Hematopoietic multipotent progenitor cell treated with erythropoietin and hydrocortisone succinate and interleukin-3 and kit ligand, for 4 days (in vitro differentiated cells): ENCODE measurements at regions not wholly inside any gene's neighbourhood (a gene's known extent, or its start where the extent isn't known, plus 50 kb on each side); places are given as distances from the start of the nearest gene placed in this dataset.
"Not testable (repeated sequence)": the region's sequence is repeated elsewhere in the genome, so short reads cannot be mapped to it uniquely, and the experiment has no call there.

Source experiments
- DNase-seq: peaks from one replicate; pipeline ENCODE4 v3.0.0-alpha.2; 2015

DNA sequence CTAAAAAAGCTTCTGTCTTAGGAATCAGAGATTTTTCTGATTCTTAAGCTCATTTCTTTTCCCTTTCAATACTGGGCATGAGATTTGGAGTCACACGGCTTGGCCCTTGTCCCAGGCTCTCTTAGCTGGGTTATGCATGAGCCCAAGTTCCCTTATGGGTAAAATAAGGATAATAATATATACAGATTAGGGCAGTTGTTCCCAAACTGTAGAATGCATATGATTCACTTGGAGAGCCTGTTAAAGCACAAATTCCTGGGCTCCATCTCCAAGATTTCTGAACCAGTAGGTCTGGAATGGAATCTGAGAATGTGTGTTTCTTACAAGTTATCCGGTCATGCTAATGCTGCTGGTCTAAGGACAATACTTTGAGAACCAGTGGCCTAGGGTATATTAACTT lies 154.0 kb downstream of the REEP3 start:
- DNase-seq, result no peak

DNA sequence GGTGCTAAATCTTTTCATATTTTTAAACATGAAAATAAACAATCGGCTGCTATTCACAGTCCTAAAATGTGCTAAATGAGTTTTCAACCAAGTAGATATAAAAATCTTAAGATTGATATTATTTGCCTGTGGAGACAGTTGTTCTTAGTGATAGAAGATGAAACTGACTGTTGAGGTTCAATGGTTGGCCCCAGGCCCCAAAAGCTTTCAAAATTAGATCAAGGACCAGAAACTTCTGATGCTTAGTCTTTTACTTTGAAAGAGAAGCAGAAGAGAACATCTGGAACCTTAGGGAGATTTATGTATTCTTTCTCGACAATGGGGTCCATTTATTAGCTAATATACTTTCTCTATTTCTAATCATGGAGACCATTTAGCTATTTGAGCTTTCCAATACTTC lies 155.8 kb downstream of the REEP3 start:
- no peak for DNase-seq

DNA sequence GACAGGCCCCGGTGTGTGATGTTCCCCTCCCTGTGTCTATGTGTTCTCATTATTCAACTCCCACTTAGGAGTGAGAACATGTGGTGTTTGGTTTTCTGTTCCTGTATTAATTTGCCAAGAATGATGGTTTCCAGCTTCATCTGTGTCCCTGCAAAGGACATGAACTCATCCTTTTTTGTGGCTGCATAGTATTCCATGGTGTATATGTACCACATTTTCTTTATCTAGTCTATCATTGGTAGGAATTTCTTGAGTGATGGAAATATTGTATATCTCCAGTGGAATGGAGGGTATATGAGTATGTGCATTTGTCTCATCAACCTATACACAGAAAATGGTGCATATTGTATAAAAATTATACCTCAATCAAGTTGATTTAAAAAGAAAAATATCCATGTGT lies 159.3 kb downstream of the REEP3 start:
- DNase-seq, result not testable (repeated sequence)

DNA sequence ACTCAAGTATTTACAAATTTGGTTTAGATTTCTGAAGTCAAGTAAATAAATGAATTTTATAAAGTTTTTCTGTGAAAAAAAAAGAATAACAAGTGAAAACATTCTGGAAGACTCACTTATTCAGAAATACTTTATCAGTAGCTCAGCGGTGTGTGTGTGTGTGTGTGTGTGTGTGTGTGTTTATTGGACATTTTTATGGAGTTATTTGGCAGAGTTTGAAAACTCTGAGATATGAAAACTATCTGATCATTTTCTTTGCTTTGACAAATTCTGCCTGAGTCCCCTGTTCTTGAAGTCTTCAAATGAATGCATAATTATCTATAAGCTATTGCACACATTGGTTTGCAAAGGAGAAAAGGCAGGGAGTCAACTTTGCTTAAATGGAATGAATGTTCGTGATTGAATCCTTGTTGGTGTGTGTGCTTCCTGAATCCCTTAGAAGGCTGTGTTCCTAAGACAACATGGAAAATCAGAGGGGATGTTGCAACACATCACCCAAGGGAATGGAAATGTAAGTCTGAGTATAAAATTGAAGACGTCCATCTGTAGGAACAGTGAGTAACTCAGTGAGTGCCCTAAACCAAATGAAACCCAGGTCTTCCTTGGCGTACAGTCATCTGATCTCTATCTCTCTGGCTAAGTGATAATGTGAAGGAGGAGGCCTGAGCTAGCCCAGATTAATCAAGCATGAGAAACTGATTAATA lies 160.9 kb downstream of the REEP3 start:
- DNase-seq, result peak; percentile 8

DNA sequence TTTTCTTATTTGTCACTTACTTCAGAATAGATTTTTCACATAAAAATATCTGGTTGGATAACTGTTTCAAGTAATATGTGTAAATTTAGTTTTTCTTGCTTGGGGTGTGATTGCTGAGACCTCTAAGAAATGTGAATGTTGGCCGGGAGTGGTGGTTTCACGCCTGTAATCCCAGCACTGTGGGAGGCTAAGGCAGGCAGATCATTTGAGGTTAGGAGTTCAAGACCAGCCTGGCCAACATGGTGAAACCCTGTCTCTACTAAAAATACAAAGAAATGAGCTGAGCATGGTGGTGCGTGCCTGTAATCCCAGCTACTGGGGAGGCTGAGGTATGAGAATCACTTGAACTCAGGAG lies 161.5 kb downstream of the REEP3 start:
- not testable (repeated sequence) for DNase-seq

DNA sequence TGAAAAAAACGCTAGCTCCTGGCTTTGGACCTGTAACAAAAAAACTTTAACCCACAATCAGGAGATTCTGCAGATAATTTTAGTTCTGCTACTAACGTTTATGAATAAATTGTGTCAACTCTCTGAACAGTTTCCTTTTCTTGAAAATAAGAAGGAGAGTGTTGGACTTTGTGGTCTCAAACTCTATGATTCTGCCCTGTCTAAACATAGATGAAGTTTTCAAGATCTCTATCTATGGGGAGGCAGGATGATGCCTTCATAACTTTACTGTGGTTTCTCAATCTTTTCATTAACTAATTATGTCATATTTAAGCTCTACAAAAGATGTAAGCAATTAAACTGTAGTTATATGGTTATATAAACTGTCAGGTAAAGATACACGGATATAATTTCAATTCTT lies 162.0 kb downstream of the REEP3 start:
- peak; percentile 30 for DNase-seq

DNA sequence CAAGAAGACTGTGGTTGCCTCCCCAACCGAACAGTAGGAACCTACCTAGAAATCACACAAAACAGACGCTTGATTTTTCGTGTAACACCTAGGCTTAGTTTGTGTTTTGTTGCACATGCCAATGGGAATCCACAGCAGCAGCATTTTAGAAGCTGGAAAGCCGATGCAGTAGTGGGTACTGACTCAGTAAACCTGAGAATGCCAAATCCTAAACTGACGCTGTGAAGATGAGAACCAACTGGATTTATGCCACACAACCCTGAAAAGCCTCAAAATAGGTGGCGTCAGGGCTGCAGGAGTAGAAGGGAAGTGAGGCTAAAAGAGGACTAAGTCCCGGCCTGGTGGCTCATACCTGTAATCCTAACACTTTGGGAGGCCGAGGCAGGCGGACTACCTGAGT lies 162.5 kb downstream of the REEP3 start:
- DNase-seq, result no peak

DNA sequence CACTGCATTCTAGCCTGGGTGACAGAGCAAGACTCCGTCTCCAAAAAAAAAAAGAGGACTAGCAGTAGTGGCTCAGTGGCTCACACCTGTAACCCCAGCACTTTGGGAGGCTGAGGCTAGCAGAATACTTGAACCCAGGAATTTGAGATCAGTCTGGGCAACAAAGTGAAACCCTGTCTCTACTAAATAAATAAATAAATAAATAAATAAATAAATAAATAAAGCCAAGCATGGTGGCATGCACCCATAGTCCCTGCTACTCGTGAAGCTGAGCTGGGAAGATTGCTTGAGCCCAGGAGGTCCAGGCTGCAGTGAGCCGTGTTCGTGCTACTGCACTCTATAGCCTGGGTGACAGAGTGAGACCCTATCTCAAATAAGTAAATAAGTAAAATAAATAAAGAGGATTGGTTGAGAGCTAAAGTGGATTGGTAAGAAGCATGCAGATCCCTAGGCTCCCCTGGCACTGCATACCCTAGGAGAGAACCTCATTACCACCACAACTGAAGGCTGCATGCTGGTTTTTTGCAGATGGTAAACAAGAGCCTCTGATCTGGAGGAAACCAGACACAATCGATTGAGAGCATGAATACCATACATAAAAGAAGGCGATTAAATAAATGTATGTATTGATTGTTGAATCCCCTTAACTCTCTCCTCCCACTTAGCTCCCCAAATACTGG lies 163.2 kb downstream of the REEP3 start:
- no peak for DNase-seq

DNA sequence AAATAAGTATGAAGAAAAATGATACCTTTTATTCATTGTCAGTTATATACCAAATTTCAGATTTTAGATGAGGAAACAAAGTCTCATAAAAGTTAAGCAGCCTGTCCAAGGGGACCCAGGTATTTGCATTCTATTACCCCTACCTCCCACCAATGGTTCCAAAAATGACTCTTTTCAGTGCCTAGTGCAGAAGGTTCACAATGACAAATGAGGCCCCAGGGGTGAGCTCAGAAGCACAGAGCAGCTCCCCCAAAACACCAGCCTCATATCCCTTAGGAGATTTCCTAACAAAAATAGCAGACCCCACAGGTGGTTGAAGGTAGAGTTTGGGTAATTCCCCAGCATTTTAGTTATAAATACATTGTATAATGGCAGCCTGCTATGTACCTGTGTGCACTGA lies 168.6 kb downstream of the REEP3 start:
- no peak for DNase-seq

DNA sequence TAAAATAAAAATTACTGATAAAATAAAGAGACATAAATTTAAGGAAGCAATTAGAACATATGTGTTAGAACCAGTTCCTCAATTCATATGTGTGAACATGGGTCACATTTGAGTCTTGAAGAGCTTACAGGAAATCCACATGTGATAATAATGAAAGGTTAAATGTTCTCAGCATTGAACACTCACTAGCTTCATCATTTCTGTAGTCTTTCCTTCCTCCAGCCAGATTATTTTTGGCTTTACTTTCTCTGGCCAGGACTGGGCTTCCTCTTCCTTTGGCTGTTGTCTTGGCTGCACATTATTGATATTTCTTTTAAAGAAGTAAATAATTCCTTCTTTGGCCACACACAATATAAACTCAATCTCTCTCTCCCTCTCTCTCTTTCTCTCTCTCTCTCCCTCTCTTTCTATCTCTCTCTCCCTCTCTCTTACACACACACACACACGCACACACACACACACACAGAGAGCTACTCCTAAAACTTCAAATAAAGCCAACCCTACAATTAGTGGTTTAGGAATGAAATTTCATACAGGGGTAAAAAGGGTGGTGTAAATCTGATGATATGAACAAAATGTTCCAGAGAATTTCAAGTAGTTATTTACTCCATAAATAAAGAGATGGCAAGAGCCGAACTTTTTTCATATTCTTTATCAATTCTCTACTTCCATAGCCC lies 171.2 kb downstream of the REEP3 start:
- no peak for DNase-seq

DNA sequence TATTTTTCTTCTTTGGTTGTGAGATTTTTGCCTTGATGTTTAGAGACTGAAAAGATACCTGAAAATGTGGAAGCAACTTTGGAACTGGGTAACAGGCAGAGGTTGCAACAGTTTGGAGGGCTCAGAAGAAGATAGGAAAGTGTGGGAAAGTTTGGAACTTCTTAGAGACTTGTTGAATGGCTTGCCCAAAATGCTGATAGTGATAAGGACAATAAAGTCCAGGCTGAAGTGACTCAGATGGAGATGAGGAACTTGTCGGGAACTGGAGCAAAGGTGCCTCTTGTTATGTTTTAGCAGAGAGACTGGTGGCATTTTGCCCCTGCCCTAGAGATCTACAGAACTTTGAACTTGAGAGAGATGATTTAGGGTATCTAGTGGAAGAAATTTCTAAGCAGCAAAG lies 171.8 kb downstream of the REEP3 start:
- not testable (repeated sequence) for DNase-seq

DNA sequence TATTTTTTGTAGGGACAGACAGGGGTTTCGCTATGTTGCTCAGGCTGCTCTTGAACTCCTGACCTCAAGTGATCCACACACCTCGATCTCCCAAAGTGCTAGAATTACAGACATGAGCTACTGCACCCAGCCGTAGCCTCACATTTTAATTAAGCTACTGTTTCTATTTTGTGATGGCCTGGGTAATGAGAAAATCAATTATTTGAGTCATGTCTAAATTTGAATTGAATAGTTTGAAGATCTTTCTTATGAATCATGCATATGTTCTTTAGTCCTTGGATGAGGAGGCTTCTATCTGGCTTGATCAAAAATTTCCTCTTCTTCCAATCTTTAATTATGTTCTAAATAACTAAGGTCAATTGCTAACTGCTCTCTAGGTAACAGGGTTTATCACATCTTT lies 175.0 kb downstream of the REEP3 start:
- no peak for DNase-seq

DNA sequence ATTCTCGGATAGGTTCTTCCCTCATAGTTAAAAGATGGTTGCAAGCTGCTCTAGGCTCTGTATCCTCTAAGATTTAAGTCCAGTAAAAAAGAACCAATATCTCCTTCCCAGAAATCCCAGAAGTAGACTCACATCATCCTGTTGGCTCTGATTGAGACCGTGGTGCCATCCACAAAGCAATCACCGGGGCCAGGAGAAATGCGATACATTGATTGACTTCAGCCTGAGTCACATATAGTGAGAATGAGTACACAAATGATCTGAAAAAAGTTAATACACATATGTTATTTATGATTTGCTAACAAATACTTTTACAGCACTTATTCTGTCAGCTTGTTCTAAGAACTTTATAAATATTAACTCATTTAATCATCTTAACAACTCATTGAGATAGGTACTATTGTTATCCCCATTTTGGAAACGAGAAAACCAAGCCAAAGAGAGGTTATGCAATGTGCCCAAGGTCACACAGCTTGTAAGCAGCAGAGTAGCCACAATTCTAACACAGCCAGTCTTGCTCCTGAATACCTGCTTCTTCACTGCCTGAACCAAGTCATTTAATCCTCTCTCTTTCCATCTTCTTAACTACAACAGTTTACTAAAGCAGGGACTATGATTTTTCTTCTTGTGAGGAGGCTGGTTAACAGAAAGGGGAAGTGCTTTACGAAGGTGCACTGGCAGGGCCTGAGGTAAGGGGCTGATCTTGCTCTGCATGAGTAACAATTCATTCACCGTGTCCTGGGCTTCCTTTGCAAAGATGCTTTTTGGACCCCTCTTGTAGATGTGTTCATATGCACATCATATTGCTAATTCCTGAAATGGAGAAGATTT lies 177.0 kb downstream of the REEP3 start:
- no peak for DNase-seq

DNA sequence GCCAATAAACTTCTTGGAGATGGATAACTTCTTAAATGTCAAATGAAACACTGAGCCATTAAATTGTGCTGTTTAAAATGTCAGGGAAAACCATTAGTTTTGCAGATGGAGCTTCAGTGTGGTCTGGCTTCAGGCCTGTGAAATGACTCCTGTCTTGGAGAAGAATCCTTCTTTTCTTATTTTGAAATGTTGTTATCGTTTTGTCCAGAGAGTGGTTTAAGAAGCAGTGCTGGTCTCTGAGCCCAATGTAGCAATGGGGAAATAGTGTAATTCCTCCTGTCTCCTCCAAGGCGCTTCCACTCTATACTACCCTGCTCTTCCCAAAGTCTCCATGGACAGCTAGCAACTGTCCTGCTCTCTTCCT lies 177.6 kb downstream of the REEP3 start:
- no peak for DNase-seq

DNA sequence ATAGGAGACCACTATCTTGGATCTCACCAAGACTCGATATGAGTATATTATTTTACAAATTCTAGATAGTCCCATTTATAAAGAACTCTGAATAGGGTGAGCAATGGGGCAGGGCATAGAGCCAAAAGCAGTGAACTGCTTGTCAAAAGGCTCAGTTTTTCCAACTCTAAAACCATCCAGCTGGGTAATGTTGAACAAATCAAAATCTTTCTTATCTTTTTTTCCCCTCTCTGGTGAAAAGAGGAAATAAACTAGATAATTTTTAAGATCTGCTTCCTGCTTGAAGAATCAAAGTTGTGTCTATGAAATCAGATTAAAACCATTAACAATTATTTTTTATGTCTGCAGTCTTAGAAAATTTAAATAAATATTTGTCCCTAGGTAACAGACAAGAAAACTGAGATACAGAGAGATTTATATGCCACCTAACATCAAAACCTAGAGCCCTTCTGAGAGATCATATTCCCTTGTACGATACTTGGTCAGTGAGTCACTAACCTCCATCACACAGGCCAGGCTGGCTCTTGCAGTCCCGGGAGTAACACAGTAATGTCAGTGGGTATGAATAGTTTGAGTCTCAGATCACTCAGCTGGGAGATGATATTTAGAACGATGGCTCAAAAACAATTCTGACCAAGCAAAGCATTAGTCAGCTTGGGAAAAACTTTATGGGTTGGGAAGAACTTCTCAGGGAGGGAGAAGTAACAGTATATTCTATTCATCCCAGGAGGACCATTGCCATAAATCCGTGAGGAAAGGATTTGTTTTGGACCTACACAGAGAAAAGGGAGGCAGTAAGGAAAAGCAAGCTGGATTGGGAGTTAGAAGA lies 178.8 kb downstream of the REEP3 start:
- DNase-seq, result peak; percentile 19

DNA sequence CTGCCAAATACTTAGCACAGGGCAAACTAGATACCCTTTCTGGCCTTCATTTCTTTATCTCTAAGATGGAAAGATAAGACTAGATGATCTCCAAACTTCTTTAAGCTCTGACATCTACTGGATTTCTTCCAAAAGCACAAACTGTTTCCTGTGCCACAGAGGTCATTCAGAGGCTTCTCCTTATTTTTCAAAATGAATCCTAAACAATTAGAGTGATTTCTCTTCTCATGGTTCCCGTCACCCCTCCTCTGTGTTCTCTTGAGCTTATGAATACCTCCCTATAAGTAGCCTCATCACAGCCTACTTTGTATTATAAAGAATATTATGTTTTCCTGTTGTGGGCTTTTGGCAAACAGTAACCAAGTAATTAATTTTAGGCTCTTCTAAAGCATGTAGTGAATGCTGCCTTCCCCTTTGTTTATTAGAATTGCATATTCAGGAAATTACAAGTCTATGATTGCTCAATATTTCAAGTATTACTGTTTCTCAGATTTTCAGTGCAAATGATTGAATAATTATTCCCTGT lies 179.5 kb downstream of the REEP3 start:
- DNase-seq, result no peak

DNA sequence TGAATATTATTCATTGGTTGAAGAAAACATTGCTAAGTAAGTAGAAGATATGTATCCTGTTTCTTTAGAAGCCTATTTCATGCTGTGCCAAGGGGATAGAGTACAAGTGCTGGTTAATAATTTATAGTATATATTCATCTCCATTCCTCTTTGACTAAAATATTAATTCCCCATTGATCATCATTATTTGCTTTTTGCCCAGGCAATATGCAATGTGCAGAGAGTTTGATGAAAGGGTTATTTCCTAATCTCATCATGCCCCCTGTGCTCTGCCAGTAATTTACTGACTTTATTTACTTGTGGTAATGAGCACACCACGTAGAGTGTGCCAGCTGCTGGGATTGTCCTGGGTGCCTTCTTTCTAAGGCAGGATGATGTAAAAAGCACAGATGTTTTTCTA lies 180.9 kb downstream of the REEP3 start:
- no peak for DNase-seq

DNA sequence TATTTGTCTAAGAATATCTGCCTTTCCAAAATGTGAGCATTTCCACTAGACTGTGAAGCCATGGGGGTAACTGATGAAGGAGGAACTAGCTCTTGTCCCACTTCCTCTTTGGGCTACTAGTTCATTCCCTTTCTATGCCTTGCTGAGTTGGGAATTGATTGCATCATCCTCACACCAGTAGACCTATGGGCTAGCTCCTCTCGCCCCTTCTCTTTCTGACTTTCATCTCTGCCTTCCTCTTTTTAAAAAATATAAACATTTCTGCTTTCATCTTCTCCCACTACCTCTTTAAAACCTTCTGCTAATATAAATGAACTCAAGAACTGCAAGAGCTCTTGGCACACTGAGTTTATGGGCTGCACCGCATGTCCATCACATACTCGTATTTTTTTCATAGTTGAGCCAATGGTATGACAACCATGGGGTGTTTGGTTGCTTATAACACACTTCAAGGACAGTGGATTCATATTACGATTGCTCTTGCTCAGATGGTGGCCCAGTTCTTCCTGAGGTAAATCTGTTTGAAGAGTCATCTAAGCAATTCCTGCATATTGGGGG lies 182.0 kb downstream of the REEP3 start:
- DNase-seq, result peak; percentile 68

DNA sequence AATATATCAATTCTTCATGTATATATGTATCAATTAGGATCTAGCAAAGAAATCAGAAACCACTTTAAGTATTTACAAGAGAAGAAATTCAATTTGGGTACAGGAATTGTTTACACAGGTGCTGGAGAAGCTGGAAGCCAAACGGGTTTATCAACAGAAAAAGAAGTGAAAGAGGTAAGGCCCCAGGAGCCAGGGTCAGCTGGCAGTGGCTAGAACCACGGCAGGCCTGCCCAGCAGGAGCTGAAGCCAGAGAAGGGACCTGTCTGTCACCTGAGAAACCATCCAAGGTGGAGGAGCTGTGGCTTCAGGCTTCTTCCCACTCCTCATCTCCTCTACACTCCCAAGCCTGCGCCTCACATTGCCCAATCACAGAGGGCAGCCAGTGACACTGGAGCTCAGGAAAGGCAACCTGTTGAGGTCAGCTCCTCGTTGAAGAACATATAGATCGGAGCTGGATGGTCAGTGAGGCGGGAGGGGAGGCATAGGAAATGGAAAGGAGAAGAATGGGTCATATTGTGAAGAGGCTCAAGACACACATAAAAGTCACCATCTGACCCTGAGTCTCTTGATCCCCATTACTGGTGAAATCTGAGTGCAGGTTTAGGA lies 182.6 kb downstream of the REEP3 start:
- no peak for DNase-seq

DNA sequence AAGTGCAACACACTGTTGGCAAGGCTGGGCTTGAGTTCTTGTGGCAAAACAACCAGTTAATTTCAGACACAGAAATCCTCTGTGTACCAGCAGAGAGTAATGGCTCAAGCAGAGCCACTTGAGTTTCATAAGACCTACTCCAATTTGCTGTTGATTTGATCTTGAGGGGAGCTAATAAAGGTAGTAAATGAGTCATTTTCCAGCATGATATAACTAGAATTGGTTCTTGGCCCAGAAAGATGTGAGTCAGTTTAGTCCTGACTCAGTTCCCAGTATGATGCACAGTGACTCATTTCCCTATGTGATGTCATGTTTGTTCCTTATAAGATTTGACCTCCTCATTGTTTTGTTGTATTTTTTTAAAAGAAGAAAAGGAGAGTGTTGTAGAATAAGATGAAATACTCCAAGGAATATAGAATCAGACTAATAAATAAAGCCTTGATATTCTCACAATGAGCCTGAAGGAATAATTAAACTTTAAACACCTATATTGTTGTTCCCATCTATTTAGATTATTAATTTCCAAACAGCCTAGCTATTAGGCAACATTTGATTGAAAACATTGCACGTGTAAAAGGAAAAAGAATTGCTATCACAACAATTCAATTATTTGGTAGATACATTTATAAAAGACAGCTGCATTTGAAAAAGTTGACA lies 186.2 kb downstream of the REEP3 start:
- peak; percentile 33 for DNase-seq

DNA sequence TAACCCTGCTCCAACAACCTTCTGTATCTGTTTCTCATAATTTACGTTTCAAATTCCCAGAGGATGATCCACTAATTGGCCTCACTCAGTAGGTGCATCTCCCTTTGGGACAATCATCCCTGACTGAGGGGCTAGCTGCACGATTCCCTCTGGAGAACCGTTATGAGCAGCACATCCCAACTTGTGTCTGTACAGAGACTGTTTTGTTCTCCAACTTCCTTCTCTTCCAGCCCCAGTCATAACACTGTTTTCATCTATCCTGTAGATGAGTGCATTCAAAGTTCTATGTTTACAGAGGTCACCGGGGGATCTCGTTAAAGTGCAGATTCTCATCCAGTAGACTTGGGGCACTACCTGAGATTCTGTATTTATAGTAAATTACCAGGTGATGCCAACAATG lies 187.2 kb downstream of the REEP3 start:
- no peak for DNase-seq
